HG03439 (cell line): ENCODE measurements at regions not wholly inside any gene's neighbourhood (a gene's known extent, or its start where the extent isn't known, plus 50 kb on each side); places are given as distances from the start of the nearest gene placed in this dataset.

ENCODE experiments used
- ATAC-seq: cut with Tn5 transposase; IDR thresholded peaks from one replicate; pipeline ENCODE4 v1.9.1; 2021; ENCODE audit warnings: mild to moderate bottlenecking, moderate library complexity; ENCODE audit not compliant: unreplicated experiment

DNA sequence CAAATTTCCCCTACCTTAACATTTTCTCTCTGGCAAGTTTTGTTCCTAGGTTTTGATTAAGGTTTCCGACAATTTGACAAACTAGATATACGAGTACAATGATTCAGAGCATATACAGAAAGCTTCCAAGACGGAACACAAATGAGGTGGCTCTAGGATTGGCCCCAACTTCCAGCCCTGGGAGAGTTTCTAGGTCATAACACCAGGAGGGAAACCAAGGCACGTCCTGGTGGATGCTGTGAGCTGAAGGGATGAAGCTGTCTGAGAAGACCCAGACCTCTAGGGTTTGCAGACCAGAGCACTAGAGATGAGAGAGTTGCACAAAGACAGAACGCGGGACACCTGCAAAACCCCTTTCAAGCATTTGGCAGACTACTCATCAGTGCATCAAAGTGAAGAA is 51.5 kb upstream of the CAND1 start:
- no peak for ATAC-seq
